Natural killer cell (primary cell): ENCODE measurements at regions not wholly inside any gene's neighbourhood (a gene's known extent, or its start where the extent isn't known, plus 50 kb on each side); places are given as distances from the start of the nearest gene placed in this dataset.

Source experiments
- ATAC-seq, 3 donors: fragments of 150-1000 bp in 2 of 3; fragments of 200-7000 bp in 1 of 3; cut with Tn5 transposase; 1 replicate in 1 of 3; 2 replicates in 2 of 3; pipeline ENCODE4 v1.10.0; 2021; ENCODE audit warnings: mild to moderate bottlenecking in 2 of 3, moderate library complexity in 2 of 3
- DNase-seq, 2 donors: peaks; one replicate each; pipeline versions ENCODE4 v3.0.0 to v3.0.0-alpha.2; 2013 to 2021; ENCODE audit warnings: mixed read lengths in 1 of 2
- H3K27ac ChIP-seq: one replicate; pipeline ENCODE4 v1.5.1; 2013; ENCODE audit warnings: mild to moderate bottlenecking, low read length
- H3K27me3 ChIP-seq: one replicate; pipeline ENCODE4 v1.6.1; 2013; ENCODE audit warnings: low read length; ENCODE audit not compliant: control insufficient read depth, insufficient read depth
- H3K36me3 ChIP-seq: one replicate; pipeline ENCODE4 v1.6.1; 2013; ENCODE audit warnings: low read length; ENCODE audit not compliant: control insufficient read depth, insufficient read depth
- H3K4me1 ChIP-seq: one replicate; pipeline ENCODE4 v1.6.1; 2013; ENCODE audit warnings: low read length; ENCODE audit not compliant: control insufficient read depth, insufficient read depth
- H3K4me3 ChIP-seq: one replicate; pipeline ENCODE4 v1.5.1; 2013; ENCODE audit warnings: low read length
- H3K9me3 ChIP-seq: one replicate; pipeline ENCODE4 v1.6.1; 2013; ENCODE audit warnings: low read length; ENCODE audit not compliant: control insufficient read depth, insufficient read depth
- H3K27ac Mint-ChIP-seq, 2 donors: one replicate each; pipeline ENCODE4 v1.8.0; 2022; ENCODE audit warnings: mild to moderate bottlenecking in 2 of 2, mixed read lengths in 2 of 2, moderate library complexity in 1 of 2
- H3K27me3 Mint-ChIP-seq, 2 donors: one replicate each; pipeline ENCODE4 v1.8.0; 2022; ENCODE audit warnings: low read depth in 2 of 2, mixed read lengths in 2 of 2
- H3K36me3 Mint-ChIP-seq: one replicate; pipeline ENCODE4 v1.8.0; 2022; ENCODE audit warnings: mixed read lengths
- H3K4me1 Mint-ChIP-seq, 2 donors: one replicate each; pipeline ENCODE4 v1.8.0; 2022; ENCODE audit warnings: mixed read lengths in 2 of 2
- H3K4me3 Mint-ChIP-seq: one replicate; pipeline ENCODE4 v1.8.0; 2022; ENCODE audit warnings: mild to moderate bottlenecking, moderate library complexity, mixed read lengths
- H3K9me3 Mint-ChIP-seq, 2 donors: one replicate each; pipeline ENCODE4 v1.8.0; 2022; ENCODE audit warnings: mixed read lengths in 2 of 2
- CTCF ChIP-seq: fragments of 200-600 bp; IDR thresholded peaks from one replicate; pipeline ENCODE4 v1.8.0; 2022; ENCODE audit warnings: antibody characterized with exemption
- WGBS: methylation state at CpG from one replicate; pipeline ENCODE4 v1.1.7; 2013; ENCODE audit warnings: missing lambda C conversion rate; ENCODE audit not compliant: insufficient coverage; 5-methylcytosine and 5-hydroxymethylcytosine counted together
- intact Hi-C: fragments of 100-400 bp; cut with micrococcal nuclease; formaldehyde crosslinking; loops from one replicate; pipeline ENCODE4 v1.14.2; 2022

GRCh38 chr13:34469196-34469986, 472.7 kb upstream of the NBEA start:
- Mint-ChIP-seq H3K36me3 (no peaks in the 10 kb centered on the region), H3K27ac (no peak overlapping the region), H3K4me3 (no peak overlapping the region), H3K4me1 (no peaks in the 10 kb centered on the region), H3K27me3 (no peaks in the 10 kb centered on the region), H3K9me3 (peaks cover 5 to 11% of the 10 kb centered on the region in 2 donors)
- 100% methylated on average over 1 of the region's 3 CpGs for WGBS
- no peak overlapping the region for H3K27ac ChIP-seq
- DNase-seq (no peak), ATAC-seq (no peak)
- H3K36me3 ChIP-seq, result no peaks in the 10 kb centered on the region
- no peaks in the 10 kb centered on the region for H3K27me3 ChIP-seq
- intact Hi-C loops, result no loop called here
- no peak overlapping the region for H3K4me3 ChIP-seq
- no peaks in the 10 kb centered on the region for H3K4me1 ChIP-seq
- TF ChIP-seq CTCF, result no peak
- H3K9me3 ChIP-seq, result no peaks in the 10 kb centered on the region

GRCh38 chr13:34474187-34474868, 467.7 kb upstream of the NBEA start:
- H3K4me3 ChIP-seq, result no peak overlapping the region
- intact Hi-C loops, result no loop called here

GRCh38 chr13:34478376-34478775, 463.7 kb upstream of the NBEA start:
- Mint-ChIP-seq H3K27me3 (no peaks in the 10 kb centered on the region), H3K9me3 (peaks cover 8 to 9% of the 10 kb centered on the region in 2 donors), H3K4me1 (no peaks in the 10 kb centered on the region), H3K36me3 (no peaks in the 10 kb centered on the region), H3K27ac (no peak overlapping the region), H3K4me3 (no peak overlapping the region)
- Histone ChIP-seq H3K4me3 (no peak overlapping the region), H3K27ac (no peak overlapping the region), H3K4me1 (no peaks in the 10 kb centered on the region), H3K36me3 (no peaks in the 10 kb centered on the region), H3K9me3 (no peaks in the 10 kb centered on the region), H3K27me3 (no peaks in the 10 kb centered on the region)
- 64% methylated on average over 2 of the region's 2 CpGs for WGBS
- no peak for TF ChIP-seq CTCF
- ATAC-seq (no peak), DNase-seq (no peak)
- intact Hi-C loops, result no loop called here

More at GRCh38 chr13:34474187-34474868, 467.7 kb upstream of the NBEA start:
- DNase-seq (no peak), ATAC-seq (no peak)
- Histone ChIP-seq H3K4me1 (no peaks in the 10 kb centered on the region), H3K9me3 (no peaks in the 10 kb centered on the region), H3K27ac (no peak overlapping the region), H3K36me3 (no peaks in the 10 kb centered on the region), H3K27me3 (no peaks in the 10 kb centered on the region)
- Mint-ChIP-seq H3K4me3 (no peak overlapping the region), H3K4me1 (no peaks in the 10 kb centered on the region), H3K27ac (no peak overlapping the region), H3K36me3 (no peaks in the 10 kb centered on the region), H3K9me3 (peaks cover 9 to 14% of the 10 kb centered on the region in 2 donors), H3K27me3 (no peaks in the 10 kb centered on the region)
- 91% methylated on average over 4 of the region's 4 CpGs for WGBS
- no peak for TF ChIP-seq CTCF
